T-helper 2 cell treated with Interferon-gamma antibody and Interleukin-4, amounts not matched to agents 5 μg/mL and 100 μg/mL, for 36 hours (primary cell): ENCODE measurements at regions not wholly inside any gene's neighbourhood (a gene's known extent, or its start where the extent isn't known, plus 50 kb on each side); places are given as distances from the start of the nearest gene placed in this dataset.
A peak's percentile ranks its signal among the peaks of the same experiment; 100 is the strongest.

ENCODE experiments used
- DNase-seq: peaks from one replicate; pipeline ENCODE4 v3.0.0; 2021; ENCODE audit warnings: low spot score
- H3K27ac Mint-ChIP-seq: one replicate; pipeline ENCODE4 v1.8.0; 2021; ENCODE audit warnings: mild to moderate bottlenecking, mixed read lengths
- H3K27me3 Mint-ChIP-seq: one replicate; pipeline ENCODE4 v1.8.0; 2021; ENCODE audit warnings: low read depth, mixed read lengths
- H3K36me3 Mint-ChIP-seq: one replicate; pipeline ENCODE4 v1.8.0; 2021; ENCODE audit warnings: low read depth, mixed read lengths
- H3K4me1 Mint-ChIP-seq: one replicate; pipeline ENCODE4 v1.8.0; 2021; ENCODE audit warnings: low read depth, mixed read lengths
- H3K4me3 Mint-ChIP-seq: one replicate; pipeline ENCODE4 v1.8.0; 2022; ENCODE audit warnings: mild to moderate bottlenecking, moderate library complexity, mixed read lengths
- H3K9me3 Mint-ChIP-seq: one replicate; pipeline ENCODE4 v1.8.0; 2021; ENCODE audit warnings: mixed read lengths

GRCh38 chr7:155166673-155167370 is 96.7 kb downstream of the HTR5A start:
- Mint-ChIP-seq H3K4me3 (no peak overlapping the region), H3K4me1 (no peaks in the 10 kb centered on the region), H3K9me3 (no peaks in the 10 kb centered on the region), H3K36me3 (no peaks in the 10 kb centered on the region), H3K27ac (no peak overlapping the region), H3K27me3 (peaks cover 16% of the 10 kb centered on the region)
- peak; percentile 12 for DNase-seq

GRCh38 chr7:155167706-155168365 is 97.7 kb downstream of the HTR5A start:
- Mint-ChIP-seq H3K4me3 (no peak overlapping the region), H3K27ac (no peak overlapping the region), H3K4me1 (no peaks in the 10 kb centered on the region), H3K9me3 (no peaks in the 10 kb centered on the region), H3K27me3 (peaks cover 13% of the 10 kb centered on the region), H3K36me3 (no peaks in the 10 kb centered on the region)
- no peak for DNase-seq

- no peaks in the 10 kb centered on the region for H3K4me1 Mint-ChIP-seq
- H3K9me3 Mint-ChIP-seq: no peaks in the 10 kb centered on the region
- DNase-seq: no peak
- no peak overlapping the region for H3K27ac Mint-ChIP-seq
- H3K36me3 Mint-ChIP-seq: no peaks in the 10 kb centered on the region
- H3K27me3 Mint-ChIP-seq: peaks cover 6% of the 10 kb centered on the region
- H3K4me3 Mint-ChIP-seq: no peak overlapping the region
Observed at GRCh38 chr7:155168597-155169480, 98.7 kb downstream of the HTR5A start.

DNA sequence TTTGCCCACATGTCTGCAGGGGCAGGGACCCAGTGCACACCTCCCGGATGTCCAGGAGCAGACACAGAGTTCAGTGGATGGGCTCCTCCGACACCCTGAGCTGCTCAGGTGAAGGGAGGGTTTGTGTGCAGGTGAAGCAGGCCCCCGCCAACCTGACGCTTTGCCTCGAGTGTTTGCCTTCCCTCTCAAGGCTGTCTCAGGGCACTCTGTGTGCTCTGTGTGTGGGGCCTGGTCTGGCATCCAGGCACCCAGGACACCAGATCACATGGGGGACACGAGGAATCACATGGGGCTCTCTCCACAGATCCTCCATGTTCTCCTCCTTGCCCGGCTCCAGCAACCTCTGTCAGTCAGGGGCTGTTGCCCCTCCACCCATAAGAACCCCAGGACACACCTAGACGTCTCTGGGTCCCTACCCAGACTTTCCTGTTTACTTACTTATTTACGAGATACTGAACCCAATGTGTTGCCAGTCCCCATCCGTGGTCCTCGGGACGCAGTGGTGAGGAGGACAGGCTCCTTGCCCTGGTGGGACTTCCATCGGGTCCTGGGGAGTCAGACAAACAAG is 99.5 kb downstream of the HTR5A start:
- H3K27me3 Mint-ChIP-seq: peaks cover 5% of the 10 kb centered on the region

DNA sequence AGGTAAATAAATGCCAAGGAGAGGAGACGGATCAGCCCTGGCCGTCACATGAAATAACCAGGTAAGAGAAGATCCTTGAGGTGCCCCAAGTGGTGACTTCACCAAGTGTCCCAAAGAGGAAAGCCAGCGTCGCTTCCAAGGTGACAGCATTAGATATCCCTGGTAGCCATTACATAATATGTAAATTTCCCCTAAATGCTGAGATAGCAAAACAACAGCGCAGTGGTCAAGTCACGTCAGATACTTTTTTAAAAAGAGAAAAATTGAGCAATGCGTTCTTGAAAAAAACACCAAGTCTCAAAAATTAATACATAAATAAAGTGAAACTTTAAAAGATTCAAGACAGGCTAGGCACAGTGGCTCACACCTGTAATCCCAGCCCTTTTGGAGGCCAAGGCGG is 100.2 kb downstream of the HTR5A start:
- Mint-ChIP-seq H3K27me3 (peaks cover 9% of the 10 kb centered on the region), H3K36me3 (no peaks in the 10 kb centered on the region), H3K4me1 (no peaks in the 10 kb centered on the region), H3K27ac (no peak overlapping the region), H3K4me3 (no peak overlapping the region), H3K9me3 (no peaks in the 10 kb centered on the region)
- DNase-seq: no peak

More for the DNA sequence above, 99.5 kb downstream of the HTR5A start:
- no peak for DNase-seq
- no peak overlapping the region for H3K4me3 Mint-ChIP-seq
- H3K4me1 Mint-ChIP-seq: no peaks in the 10 kb centered on the region
- no peaks in the 10 kb centered on the region for H3K36me3 Mint-ChIP-seq
- no peak overlapping the region for H3K27ac Mint-ChIP-seq
- H3K9me3 Mint-ChIP-seq: no peaks in the 10 kb centered on the region

GRCh38 chr7:155172141-155172540 is 102.0 kb downstream of the HTR5A start:
- no peaks in the 10 kb centered on the region for H3K36me3 Mint-ChIP-seq
- no peak for DNase-seq
- peaks cover 14% of the 10 kb centered on the region for H3K27me3 Mint-ChIP-seq
- no peaks in the 10 kb centered on the region for H3K4me1 Mint-ChIP-seq
- no peak overlapping the region for H3K4me3 Mint-ChIP-seq
- no peak overlapping the region for H3K27ac Mint-ChIP-seq
- peaks cover 14% of the 10 kb centered on the region for H3K9me3 Mint-ChIP-seq

DNA sequence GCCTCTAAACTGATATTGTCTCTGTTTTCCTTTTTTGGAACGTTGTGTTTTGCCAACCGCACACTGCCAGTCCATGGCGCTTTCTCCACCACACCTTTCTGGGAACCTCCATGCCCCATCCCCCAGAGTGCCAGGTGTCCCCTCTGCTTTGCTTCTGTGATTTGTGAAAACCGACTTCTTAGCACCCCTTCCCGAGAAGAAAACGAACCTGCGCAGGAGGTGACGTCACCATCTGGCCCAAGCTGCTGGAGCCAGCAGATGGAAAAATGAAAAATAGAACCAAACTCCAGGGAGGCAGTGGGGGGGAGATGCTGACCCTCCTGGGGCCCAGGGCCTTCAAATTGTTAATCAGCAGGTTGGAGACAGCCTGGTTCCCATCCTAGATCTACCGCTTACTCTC is 103.8 kb downstream of the HTR5A start:
- Mint-ChIP-seq H3K4me1 (no peaks in the 10 kb centered on the region), H3K4me3 (no peak overlapping the region), H3K27me3 (peaks cover 14% of the 10 kb centered on the region), H3K36me3 (no peaks in the 10 kb centered on the region), H3K9me3 (peaks cover 17% of the 10 kb centered on the region), H3K27ac (no peak overlapping the region)
- no peak for DNase-seq

- no peak for DNase-seq
- H3K27ac Mint-ChIP-seq: no peak overlapping the region
- H3K4me1 Mint-ChIP-seq: no peaks in the 10 kb centered on the region
- H3K27me3 Mint-ChIP-seq: peaks cover 15% of the 10 kb centered on the region
- H3K4me3 Mint-ChIP-seq: no peak overlapping the region
- H3K9me3 Mint-ChIP-seq: peaks cover 20% of the 10 kb centered on the region
- H3K36me3 Mint-ChIP-seq: no peaks in the 10 kb centered on the region
Observed at GRCh38 chr7:155178096-155178495, 108.0 kb downstream of the HTR5A start.

- H3K4me3 Mint-ChIP-seq: no peak overlapping the region
- peaks cover 5% of the 10 kb centered on the region for H3K27me3 Mint-ChIP-seq
- peaks cover 35% of the 10 kb centered on the region for H3K9me3 Mint-ChIP-seq
- no peak overlapping the region for H3K27ac Mint-ChIP-seq
- H3K4me1 Mint-ChIP-seq: no peaks in the 10 kb centered on the region
- no peak for DNase-seq
- peaks cover 12% of the 10 kb centered on the region for H3K36me3 Mint-ChIP-seq
Observed at GRCh38 chr7:155181768-155182167, 111.6 kb downstream of the HTR5A start.

DNA sequence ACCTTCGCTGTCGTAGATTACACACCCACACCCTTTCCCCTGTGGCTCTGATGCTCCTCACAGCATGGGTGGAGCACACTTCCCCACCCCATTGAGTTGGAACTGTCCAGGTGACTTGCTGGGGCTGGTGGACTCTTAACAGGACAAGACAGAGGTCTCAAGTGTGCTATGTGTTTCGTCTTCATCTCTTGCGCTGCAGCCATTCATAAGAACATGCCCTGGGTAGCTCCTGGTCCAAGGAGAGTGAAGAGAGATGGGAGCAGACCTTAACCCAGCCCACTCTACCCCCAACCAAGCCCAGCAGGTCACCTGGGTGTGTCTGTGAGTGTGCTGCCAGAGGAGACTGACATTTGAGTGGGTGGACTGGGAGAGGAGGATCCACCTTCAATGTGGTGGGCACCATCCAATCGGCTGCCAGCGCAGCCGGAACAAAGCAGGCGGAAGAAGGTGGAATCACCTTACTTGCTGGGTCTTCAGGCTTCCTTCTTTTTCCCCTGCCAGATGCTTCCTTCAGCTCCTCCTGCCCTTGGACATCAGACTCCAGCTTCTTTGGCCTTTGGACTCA is 112.4 kb downstream of the HTR5A start:
- Mint-ChIP-seq H3K9me3 (peaks cover 36% of the 10 kb centered on the region), H3K4me1 (no peaks in the 10 kb centered on the region), H3K27ac (no peak overlapping the region), H3K36me3 (peaks cover 15% of the 10 kb centered on the region), H3K27me3 (peaks cover 5% of the 10 kb centered on the region), H3K4me3 (no peak overlapping the region)
- DNase-seq: no peak

DNA sequence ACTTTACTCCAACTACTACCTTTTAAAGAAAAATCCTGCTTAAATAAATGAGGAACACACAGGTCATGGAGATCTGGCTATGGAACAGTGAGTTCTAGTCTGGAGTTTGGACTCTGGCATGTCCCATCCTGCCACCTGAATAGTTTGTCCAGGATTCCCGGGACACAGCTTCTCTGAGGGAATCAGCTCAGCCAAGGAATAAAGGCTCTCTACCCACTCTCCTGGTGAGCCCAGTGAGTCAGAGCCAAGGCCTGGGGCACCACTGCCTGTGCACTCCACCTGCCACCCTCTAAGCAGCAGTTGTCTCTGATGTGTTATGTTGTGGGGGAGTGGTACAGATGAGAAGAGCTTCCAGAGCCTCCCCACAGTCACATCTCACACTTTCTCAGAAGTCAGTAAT is 113.5 kb downstream of the HTR5A start:
- Mint-ChIP-seq H3K27ac (no peak overlapping the region), H3K4me3 (no peak overlapping the region), H3K4me1 (peaks cover 5% of the 10 kb centered on the region), H3K27me3 (peaks cover 5% of the 10 kb centered on the region), H3K36me3 (peaks cover 15% of the 10 kb centered on the region), H3K9me3 (peaks cover 36% of the 10 kb centered on the region)
- DNase-seq: no peak

GRCh38 chr7:155184923-155185322 is 112.8 kb upstream of the INSIG1 start:
- H3K27ac Mint-ChIP-seq: no peak overlapping the region
- H3K9me3 Mint-ChIP-seq: peaks cover 36% of the 10 kb centered on the region
- H3K36me3 Mint-ChIP-seq: peaks cover 15% of the 10 kb centered on the region
- DNase-seq: no peak
- H3K4me1 Mint-ChIP-seq: peaks cover 8% of the 10 kb centered on the region
- peaks cover 5% of the 10 kb centered on the region for H3K27me3 Mint-ChIP-seq
- no peak overlapping the region for H3K4me3 Mint-ChIP-seq

- no peak for DNase-seq
- peaks cover 36% of the 10 kb centered on the region for H3K9me3 Mint-ChIP-seq
Observed at GRCh38 chr7:155187061-155187785, 110.5 kb upstream of the INSIG1 start.

More at GRCh38 chr7:155187061-155187785, 110.5 kb upstream of the INSIG1 start:
- Mint-ChIP-seq H3K36me3 (peaks cover 15% of the 10 kb centered on the region), H3K4me1 (peaks cover 22% of the 10 kb centered on the region), H3K4me3 (no peak overlapping the region), H3K27ac (no peak overlapping the region), H3K27me3 (no peaks in the 10 kb centered on the region)
